ENCODE measurements at regions not wholly inside any gene's neighbourhood (a gene's known extent, or its start where the extent isn't known, plus 50 kb on each side); places are given as distances from the start of the nearest gene placed in this dataset.

GRCh38 chr16:63720848-63721247 lies 1401.0 kb downstream of the CDH11 start:
- H3K27me3 ChIP-seq: no peaks in the 10 kb centered on the region
- no peaks in the 10 kb centered on the region for H3K9me3 ChIP-seq
- H3K4me3 ChIP-seq: no peak overlapping the region
- H3K27ac ChIP-seq: no peak overlapping the region
- 71 to 81% methylated on average over 1 of the region's 1 CpG for WGBS, 2 donors
- no peaks in the 10 kb centered on the region for H3K36me3 ChIP-seq (ENCODE audit: low read depth, missing control alignments)
- H3K4me1 ChIP-seq: no peaks in the 10 kb centered on the region
- no peak for DNase-seq
- intact Hi-C loops (cut with DNase I; ENCODE audit: low total_unique reads): no loop called here
- TF ChIP-seq CTCF (IDR thresholded peaks at IDR 0.05): no peak
- no peak for TF ChIP-seq POLR2A (IDR thresholded peaks at IDR 0.05)

DNA sequence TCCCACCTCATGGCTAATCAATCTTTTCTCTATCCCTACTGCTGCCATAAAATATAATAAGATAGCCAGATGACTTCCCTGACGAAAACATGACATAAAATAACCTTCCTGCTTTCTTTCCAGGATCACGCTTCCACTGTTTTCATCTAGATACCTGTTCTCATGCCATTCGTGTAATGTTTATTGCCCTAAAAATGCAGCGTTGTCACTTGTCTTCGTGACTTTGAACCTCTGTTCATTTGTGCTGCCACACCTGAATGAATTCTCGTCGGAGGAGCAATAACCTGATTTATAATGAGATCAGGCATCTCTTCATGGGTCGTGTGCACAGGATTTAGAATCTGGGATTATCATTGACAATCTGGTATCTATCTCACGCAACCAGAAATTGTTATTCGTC lies 1401.9 kb downstream of the CDH11 start:
- 91 to 92% methylated on average over 10 of the region's 10 CpGs for WGBS, 2 donors
- intact Hi-C loops (cut with DNase I; ENCODE audit: low total_unique reads): no loop called here
- no peaks in the 10 kb centered on the region for H3K9me3 ChIP-seq
- H3K27ac ChIP-seq: no peak overlapping the region
- no peaks in the 10 kb centered on the region for H3K4me1 ChIP-seq
- DNase-seq: no peak
- H3K27me3 ChIP-seq: no peaks in the 10 kb centered on the region
- no peak overlapping the region for H3K4me3 ChIP-seq
- H3K36me3 ChIP-seq (ENCODE audit: low read depth, missing control alignments): no peaks in the 10 kb centered on the region
- no peak for TF ChIP-seq CTCF (IDR thresholded peaks at IDR 0.05)
- TF ChIP-seq POLR2A (IDR thresholded peaks at IDR 0.05): no peak

DNA sequence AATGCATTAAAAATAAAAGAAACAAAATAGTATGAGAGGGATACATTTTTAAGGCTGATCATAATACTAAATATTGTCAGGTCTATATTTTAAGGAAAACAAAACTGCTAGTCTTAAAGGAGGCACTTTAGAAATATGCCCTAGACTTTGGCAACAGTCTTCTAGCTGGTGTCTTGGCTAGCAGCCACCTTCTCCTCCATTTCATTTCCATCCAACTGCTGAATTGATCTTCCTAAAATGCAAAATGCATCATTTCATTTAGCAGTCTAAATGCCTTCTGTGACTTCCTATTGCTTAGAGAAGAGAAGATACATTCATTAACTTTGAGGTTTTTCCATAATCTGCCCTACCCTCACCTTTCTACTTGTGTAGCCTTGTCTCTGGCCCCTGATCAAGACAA lies 1404.1 kb downstream of the CDH11 start:
- intact Hi-C loops (cut with DNase I; ENCODE audit: low total_unique reads): no loop called here
- no peak for DNase-seq
- Histone ChIP-seq H3K27ac (no peak overlapping the region), H3K9me3 (no peaks in the 10 kb centered on the region), H3K4me1 (no peaks in the 10 kb centered on the region), H3K27me3 (no peaks in the 10 kb centered on the region), H3K4me3 (no peak overlapping the region), H3K36me3 (ENCODE audit: low read depth, missing control alignments) (no peaks in the 10 kb centered on the region)
- no peak for TF ChIP-seq POLR2A (IDR thresholded peaks at IDR 0.05)
- no peak for TF ChIP-seq CTCF (IDR thresholded peaks at IDR 0.05)

GRCh38 chr16:63714876-63715275 lies 1407.0 kb downstream of the CDH11 start:
- no peaks in the 10 kb centered on the region for H3K9me3 ChIP-seq
- no peak overlapping the region for H3K4me3 ChIP-seq
- H3K36me3 ChIP-seq (ENCODE audit: low read depth, missing control alignments): no peaks in the 10 kb centered on the region
- 60 to 76% methylated on average over 3 of the region's 3 CpGs for WGBS, 2 donors
- no peak overlapping the region for H3K27ac ChIP-seq
- no peaks in the 10 kb centered on the region for H3K27me3 ChIP-seq
- DNase-seq: no peak
- no peak for TF ChIP-seq POLR2A (IDR thresholded peaks at IDR 0.05)
- no peak for TF ChIP-seq CTCF (IDR thresholded peaks at IDR 0.05)
- no peaks in the 10 kb centered on the region for H3K4me1 ChIP-seq
- intact Hi-C loops (cut with DNase I; ENCODE audit: low total_unique reads): no loop called here

GRCh38 chr16:63712725-63713124 lies 1409.1 kb downstream of the CDH11 start:
- no peaks in the 10 kb centered on the region for H3K9me3 ChIP-seq
- H3K27me3 ChIP-seq: no peaks in the 10 kb centered on the region
- 84 to 94% methylated on average over 1 of the region's 1 CpG for WGBS, 2 donors
- no peaks in the 10 kb centered on the region for H3K36me3 ChIP-seq (ENCODE audit: low read depth, missing control alignments)
- intact Hi-C loops (cut with DNase I; ENCODE audit: low total_unique reads): no loop called here
- H3K4me3 ChIP-seq: no peak overlapping the region
- H3K4me1 ChIP-seq: no peaks in the 10 kb centered on the region
- TF ChIP-seq CTCF (IDR thresholded peaks at IDR 0.05) (no peak), POLR2A (IDR thresholded peaks at IDR 0.05) (no peak)
- no peak for DNase-seq
- no peak overlapping the region for H3K27ac ChIP-seq

Measured in testis (tissue), 2 donors.